IPS-NIHi7 (cell line): ENCODE measurements at regions not wholly inside any gene's neighbourhood (a gene's known extent, or its start where the extent isn't known, plus 50 kb on each side); places are given as distances from the start of the nearest gene placed in this dataset.
"Not testable (repeated sequence)": the region's sequence is repeated elsewhere in the genome, so short reads cannot be mapped to it uniquely, and the experiment has no call there.

ENCODE experiments used
- DNase-seq: peaks from one replicate; pipeline ENCODE4 v3.0.0; 2012; ENCODE audit warnings: mixed read lengths; ENCODE audit errors: extremely low spot score

- no peak for DNase-seq
Measured at GRCh38 chr4:27931584-27931983, 1070.9 kb downstream of the STIM2 start.

- DNase-seq, result no peak
Measured at GRCh38 chr4:27934871-27935270, 1074.2 kb downstream of the STIM2 start.

- no peak for DNase-seq
Measured at GRCh38 chr4:27946799-27947198, 1086.2 kb downstream of the STIM2 start.

GRCh38 chr4:27947302-27947701 lies 1086.7 kb downstream of the STIM2 start:
- no peak for DNase-seq

- no peak for DNase-seq
Measured at GRCh38 chr4:27964095-27964494, 1103.5 kb downstream of the STIM2 start.

GRCh38 chr4:27966664-27967063 lies 1106.0 kb downstream of the STIM2 start:
- DNase-seq, result no peak

GRCh38 chr4:27973056-27973455 lies 1112.4 kb downstream of the STIM2 start:
- DNase-seq, result no peak

- no peak for DNase-seq
Measured at GRCh38 chr4:27973700-27974099, 1113.1 kb downstream of the STIM2 start.

GRCh38 chr4:27974339-27974738 lies 1113.7 kb downstream of the STIM2 start:
- no peak for DNase-seq

- DNase-seq, result not testable (repeated sequence)
Measured at GRCh38 chr4:27974881-27975280, 1114.2 kb downstream of the STIM2 start.

GRCh38 chr4:27978427-27979109 lies 1117.9 kb downstream of the STIM2 start:
- not testable (repeated sequence) for DNase-seq

- no peak for DNase-seq
Measured at GRCh38 chr4:27985522-27985921, 1124.9 kb downstream of the STIM2 start.

GRCh38 chr4:27986476-27986875 lies 1125.8 kb downstream of the STIM2 start:
- DNase-seq, result no peak

- DNase-seq, result no peak
Measured at GRCh38 chr4:28001698-28002097, 1141.1 kb downstream of the STIM2 start.

- no peak for DNase-seq
Measured at GRCh38 chr4:28004520-28004919, 1143.9 kb downstream of the STIM2 start.

- DNase-seq, result no peak
Measured at GRCh38 chr4:28006021-28006420, 1145.4 kb downstream of the STIM2 start.

GRCh38 chr4:28007693-28008092 lies 1147.1 kb downstream of the STIM2 start:
- no peak for DNase-seq

GRCh38 chr4:28009541-28009940 lies 1148.9 kb downstream of the STIM2 start:
- DNase-seq, result no peak

GRCh38 chr4:28010577-28011240 lies 1150.1 kb downstream of the STIM2 start:
- DNase-seq, result no peak

- no peak for DNase-seq
Measured at GRCh38 chr4:28014469-28014868, 1153.8 kb downstream of the STIM2 start.

GRCh38 chr4:28015996-28016395 lies 1155.4 kb downstream of the STIM2 start:
- no peak for DNase-seq

GRCh38 chr4:28038253-28038652 lies 1177.6 kb downstream of the STIM2 start:
- not testable (repeated sequence) for DNase-seq

GRCh38 chr4:28062562-28062961 lies 1201.9 kb downstream of the STIM2 start:
- DNase-seq, result no peak
